GM21367 (cell line): ENCODE measurements at regions not wholly inside any gene's neighbourhood (a gene's known extent, or its start where the extent isn't known, plus 50 kb on each side); places are given as distances from the start of the nearest gene placed in this dataset.
"Not testable (repeated sequence)": the region's sequence is repeated elsewhere in the genome, so short reads cannot be mapped to it uniquely, and the experiment has no call there.

Experiments
- ATAC-seq: cut with Tn5 transposase; IDR thresholded peaks from one replicate; pipeline ENCODE4 v1.9.1; 2021; ENCODE audit not compliant: unreplicated experiment

DNA sequence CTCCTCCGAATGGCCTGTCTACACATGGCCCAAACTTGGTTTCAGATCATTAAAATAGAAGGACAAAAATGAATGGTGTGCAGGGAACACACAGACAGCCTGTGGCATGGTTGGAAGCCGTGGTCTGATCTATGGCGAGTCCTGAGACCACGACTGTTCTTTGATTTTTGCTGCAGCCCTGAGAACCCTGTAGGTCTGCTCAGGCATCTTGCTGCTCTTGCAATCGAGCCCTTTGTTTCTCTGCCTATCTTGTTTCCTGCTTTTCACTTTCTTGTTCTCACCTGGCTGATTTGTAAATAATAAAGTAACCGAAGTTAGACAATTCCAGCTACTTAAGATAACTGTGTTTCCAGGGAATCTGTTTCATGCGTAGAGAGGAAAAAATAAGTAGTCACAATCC is 54.1 kb upstream of the NBPF9 start:
- not testable (repeated sequence) for ATAC-seq

DNA sequence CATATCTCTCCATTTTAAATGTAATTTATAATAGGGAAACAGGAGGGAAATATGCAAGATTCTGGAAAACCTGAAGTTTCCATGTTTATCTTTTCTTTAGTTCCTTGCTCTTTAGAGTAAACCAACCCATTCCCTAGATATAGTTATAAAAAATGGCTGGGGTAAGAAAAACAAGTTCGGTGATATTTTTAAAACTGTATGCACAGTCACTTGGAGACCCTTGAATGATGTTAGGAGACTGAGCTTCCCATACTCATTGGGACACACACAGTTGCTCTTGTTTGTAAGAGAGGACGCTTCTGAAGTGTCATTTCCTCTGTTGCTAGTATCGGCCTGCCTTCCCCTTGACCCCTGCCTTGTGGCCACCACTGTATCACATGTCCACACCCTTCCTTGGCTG is 55.0 kb upstream of the NBPF9 start:
- not testable (repeated sequence) for ATAC-seq

DNA sequence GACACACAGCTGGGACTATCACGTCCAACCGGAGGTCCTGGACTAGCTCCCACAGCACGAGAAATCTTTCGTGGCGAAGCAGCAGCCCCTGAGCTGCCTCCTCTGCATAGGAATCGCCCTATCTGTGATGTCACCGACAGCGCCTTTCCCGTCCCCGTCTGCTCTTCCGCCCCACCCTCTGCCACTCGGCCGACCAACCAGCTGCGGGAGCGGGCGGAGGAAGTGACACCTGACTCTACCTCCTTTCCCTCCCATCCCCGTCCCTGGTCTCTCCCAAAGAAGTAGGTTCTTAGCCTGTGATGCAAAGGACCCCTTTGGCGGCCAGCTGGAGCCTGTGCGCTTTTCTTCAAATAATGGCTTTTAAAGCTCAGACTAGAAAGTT is 59.7 kb upstream of the NBPF9 start:
- ATAC-seq, result peak; percentile 85

DNA sequence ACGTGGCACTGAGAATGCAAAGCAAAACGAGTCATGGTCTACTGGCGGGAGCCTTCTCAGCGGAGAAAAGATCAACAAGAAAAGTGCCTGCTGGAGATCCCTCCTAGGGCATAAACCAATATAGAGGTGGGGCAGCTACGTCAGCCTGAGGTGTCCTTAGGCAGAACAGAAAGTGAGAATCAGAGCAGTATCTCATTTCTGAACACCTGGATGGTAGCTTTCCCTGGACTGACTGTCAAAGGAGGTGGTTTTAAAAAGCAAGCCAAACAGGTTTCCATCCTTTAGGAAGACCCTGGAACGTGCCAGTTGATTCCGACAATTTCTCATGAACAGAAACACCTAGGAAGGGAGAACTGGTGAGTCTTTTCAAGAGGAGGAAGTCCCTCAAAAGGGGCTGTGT is 71.4 kb upstream of the NBPF9 start:
- ATAC-seq, result not testable (repeated sequence)

DNA sequence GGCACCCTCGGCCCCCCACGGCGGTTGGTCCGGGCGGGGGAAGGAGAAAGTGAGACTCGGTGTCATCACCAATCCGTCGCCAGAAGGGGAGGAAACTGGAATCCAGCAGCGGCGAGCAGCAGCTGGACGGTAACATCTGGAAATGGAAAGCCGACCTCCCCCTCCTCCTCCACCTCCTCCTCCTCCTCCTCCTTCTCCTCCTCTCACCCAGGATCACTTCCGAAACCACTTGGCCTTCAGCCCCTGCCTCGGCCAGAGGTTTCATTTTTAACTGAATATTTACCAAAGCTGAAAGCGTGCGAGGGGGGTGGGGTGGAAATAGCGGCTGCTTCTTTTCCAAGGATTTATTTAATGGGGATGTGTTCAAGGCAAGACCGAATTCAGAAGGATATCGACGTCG is 72.5 kb upstream of the NBPF9 start:
- not testable (repeated sequence) for ATAC-seq

DNA sequence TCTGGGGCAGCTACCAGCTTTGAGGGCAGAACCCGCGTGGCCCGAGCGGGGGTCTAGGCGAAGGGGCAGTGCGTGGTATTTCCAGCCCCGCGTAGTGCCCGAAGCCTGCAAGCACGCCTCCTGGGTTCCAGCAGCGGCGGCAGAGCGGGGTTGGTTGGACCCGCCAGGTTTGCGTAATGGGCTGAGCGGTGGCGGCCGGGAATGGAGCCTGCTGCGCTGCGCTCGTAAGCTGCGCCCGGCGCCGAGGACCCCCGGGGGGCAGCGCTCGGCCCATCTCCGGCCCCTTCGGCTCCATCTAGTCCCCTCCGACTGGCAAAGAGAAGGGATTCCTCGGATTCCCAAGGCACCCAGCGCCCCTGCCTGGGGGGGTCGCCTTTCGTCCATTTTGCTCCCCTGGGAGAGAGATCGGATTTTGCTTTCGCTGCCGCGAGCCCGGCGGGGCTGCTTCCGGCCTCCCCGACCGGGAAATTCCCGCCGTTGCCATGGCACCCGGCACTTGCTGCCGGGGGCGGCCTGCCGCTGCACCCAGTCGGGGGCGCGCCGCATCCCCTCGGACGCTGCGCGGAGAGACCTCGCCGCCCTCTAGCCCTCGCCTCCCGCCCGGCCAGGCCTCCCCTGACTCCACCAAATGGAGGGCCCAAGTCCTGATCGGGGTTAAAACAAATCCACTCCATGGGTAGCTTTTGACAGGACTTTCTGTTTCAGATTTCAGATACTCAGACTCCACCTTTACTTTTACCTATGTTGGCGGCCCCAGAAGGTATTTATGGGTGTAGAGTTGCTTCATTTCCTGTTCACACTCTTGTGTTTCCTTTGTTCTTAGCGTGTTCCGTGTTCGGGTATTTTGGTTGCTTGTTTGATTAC is 73.3 kb upstream of the NBPF9 start:
- not testable (repeated sequence) for ATAC-seq

DNA sequence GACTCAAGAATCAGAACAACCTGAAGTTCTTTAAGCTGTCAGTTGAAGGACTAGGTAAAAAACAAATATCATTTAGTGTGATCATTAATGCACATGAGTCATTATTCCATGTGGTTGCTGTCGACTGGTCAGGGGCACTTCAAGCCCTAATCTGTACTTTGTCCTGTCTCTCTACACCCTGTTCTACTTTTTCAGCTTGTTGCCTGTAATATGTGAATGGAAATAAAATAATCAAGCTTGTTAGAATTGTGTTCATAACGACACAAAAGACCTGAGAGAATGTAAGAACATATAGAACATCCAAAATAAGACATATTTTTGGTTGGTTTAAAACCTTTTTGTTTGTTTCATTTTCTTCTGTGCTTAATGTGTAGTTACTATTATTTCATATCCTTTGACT is 87.4 kb upstream of the NBPF9 start:
- ATAC-seq, result not testable (repeated sequence)

DNA sequence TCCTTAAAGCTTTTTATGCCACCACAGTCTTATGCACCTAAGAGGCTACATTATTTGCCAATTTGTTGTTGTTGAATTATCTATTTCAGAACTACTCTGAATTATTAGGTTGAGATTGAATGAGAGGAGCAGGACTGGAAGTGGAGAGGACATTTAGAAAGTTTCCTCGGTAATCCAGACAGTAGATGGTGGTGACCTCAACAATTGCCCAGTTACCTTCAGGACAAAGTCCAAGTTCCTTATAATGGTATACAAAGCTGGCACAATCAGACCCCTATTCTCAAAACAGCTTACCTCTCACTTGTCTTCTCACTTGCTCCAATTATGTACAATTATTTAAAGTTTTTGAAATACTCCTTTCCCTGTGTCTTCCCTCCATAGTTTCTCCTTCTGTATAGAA is 93.3 kb upstream of the NBPF9 start:
- not testable (repeated sequence) for ATAC-seq

DNA sequence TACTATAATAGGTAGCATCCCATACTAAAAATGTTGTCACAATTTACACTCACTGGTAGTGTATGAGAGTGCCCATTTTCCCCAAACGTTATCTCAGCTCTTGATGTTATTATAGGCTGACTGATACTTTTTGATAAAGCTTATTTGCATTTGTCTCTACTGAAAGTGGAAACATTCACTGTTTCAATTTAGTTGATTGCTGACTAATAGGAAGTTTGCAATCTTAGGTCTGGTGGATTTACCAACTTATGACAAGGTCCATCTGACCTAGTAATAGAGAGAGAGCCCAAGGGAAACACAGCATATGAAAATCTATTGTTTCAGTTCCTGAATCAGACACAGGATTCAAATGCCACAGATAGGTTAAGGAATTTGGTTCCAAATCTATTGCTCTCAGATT is 97.2 kb upstream of the NBPF9 start:
- peak; percentile 66 for ATAC-seq

DNA sequence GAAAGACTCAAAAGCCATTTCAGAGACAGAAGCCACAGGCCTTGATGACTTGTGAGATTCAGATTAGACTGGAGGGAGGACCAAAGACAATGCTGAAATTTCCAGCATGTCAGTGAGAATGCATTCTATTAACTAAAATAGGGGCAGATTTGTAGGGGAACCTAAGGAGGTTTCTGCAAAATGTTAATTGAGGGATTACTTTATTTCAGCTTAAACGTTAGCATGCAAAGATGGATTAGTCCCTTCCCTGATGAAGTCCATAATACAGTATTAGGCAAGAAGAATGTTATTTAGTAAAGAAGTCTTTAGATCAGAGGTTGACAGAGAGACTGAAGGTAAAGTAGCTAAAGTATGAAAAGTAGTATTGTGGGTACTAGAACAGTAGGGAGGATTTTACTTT is 98.9 kb upstream of the NBPF9 start:
- not testable (repeated sequence) for ATAC-seq

DNA sequence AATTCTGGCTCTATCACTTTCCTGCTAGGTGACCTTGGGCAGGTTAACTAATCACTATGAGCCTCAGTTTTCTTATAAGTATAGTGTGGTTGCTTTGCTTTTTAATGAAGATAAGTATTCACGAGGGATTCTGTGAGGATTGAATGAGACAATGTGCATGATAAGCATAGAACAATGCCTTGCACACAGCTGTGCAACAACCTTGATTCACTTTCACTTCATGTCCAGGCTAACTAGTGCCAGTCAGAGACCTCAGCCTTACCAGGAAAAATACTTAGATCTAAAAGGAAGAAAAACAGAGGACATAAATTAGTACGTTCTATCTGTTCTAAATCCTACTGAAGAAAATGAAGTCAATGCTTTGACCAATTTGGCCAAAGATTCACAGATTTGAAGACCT is 101.0 kb upstream of the NBPF9 start:
- not testable (repeated sequence) for ATAC-seq

DNA sequence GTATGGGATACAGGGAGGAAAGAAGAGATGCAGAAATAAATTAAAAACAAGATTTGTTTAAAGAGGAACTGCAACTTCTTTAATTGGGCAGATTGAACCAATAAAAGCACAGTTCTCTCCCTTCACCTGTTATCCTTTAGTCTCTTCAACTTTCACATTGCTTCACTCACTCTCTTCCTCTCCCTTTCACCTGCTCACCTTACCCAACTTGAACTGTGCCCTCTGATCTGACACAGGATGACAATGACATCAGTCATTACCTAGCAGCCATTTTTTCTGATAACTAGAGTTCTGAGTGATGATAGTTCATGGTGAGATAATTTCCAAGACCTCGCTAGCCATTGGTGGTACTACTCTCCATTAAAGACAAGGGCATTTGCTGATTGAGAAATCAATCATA is 105.5 kb upstream of the NBPF9 start:
- ATAC-seq, result not testable (repeated sequence)

DNA sequence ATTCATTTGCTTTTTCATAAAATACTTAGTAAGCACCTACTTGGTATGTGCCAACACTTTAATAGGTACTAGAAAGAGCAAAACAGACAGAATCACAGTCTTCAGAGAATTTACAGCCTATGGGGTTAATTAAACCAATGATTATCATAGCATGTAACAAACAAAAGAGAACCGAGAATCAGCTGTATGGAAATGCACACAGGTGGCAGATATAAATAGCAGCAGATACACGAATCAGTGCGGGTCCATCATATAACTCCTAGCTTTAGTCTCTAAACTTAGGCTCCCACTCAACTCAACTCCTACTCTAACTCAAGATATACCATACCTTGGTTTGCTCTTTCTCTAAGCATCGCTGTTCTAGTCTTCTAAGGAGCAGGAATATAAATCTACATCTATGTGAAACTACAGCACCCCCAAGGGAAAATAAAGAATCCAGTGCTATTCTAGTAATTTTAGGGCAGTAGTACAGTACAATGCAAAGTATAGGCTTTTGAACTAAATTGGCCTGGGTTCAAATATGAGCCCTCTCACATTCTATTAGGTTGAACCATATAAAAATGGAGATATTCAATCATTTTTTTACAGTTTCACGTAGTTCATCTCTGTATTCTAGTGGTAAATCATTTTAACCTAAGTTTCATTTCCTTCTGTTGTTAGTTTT is 108.5 kb upstream of the NBPF9 start:
- ATAC-seq, result peak; percentile 86

DNA sequence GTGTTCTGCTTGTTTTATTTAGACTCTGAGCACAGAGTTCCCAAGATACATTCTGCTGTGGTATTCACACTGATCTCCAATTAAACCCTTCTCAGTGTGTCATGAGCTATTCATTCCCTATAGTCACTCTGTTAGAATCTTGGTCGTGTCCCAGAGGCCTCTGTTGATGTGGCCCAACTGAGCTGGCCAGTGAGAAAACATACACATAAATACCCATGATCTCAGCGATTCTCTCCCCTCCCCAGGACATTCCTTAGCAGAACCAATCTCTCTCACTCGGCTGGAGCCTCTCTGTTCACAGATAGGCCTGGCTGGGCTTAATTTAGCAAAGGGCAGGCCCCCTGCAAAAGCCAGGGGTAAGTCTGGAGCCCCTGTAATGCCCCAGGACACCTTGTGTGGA is 109.6 kb upstream of the NBPF9 start:
- not testable (repeated sequence) for ATAC-seq

DNA sequence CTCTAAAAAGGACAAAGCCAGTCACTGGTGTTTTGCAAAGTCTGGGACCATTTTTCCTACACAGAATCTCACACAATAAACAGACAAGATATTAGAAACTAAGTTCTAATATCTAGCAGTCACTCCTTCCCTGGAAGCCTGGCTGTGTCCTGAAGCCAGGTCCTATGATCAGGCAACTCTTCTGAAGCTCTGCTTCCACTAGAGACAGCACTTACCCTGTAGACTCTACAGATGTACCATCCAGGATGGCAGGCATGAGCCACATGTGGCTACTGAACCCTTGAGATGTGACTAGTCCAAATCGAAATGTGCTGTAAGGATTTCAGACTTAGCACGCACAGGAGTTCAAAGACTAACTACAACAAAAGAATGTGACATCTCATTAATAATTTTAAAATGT is 110.3 kb upstream of the NBPF9 start:
- not testable (repeated sequence) for ATAC-seq

DNA sequence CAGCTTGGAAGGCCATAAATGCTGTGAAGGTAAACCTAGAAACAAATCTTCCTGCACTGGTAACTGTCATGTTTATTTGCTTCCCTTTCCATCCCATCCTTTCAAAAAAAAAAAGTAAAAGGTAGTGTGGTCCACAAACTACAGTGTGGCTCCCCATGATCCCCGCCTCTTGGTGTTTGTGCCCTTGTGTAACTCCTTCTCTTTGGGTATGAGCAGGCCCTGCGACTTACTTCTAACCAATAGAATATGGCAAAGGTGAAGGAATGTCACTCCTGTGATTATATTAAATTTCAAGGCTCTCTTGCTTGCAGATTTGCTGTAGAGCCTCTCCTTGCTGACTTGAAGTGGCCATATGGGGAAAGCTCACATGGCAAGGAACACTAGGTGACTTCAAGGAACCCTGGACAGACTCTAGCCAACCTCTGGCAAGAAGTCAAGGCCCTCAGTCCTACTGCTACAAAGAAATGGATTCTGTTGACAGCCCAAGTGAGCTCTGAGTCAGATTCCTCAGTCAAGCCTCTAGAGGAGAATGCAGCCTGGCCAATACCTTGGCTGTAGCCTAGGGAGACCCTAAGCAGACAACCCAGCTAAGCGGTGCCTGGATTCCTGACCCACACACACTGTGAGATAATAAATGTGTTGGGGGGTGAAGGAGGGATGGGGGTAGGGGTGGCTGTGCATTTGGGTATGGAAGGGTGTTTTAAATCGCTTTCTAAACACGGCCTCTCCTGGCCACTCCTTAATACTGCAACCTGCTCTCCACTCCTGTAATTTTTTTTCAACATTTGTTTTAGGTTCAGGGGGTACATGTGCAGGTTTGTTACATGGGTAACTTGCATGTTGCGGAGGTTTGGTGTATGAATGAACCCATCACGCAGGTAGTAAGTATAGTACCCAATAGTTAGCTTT is 115.0 kb upstream of the NBPF9 start:
- not testable (repeated sequence) for ATAC-seq

DNA sequence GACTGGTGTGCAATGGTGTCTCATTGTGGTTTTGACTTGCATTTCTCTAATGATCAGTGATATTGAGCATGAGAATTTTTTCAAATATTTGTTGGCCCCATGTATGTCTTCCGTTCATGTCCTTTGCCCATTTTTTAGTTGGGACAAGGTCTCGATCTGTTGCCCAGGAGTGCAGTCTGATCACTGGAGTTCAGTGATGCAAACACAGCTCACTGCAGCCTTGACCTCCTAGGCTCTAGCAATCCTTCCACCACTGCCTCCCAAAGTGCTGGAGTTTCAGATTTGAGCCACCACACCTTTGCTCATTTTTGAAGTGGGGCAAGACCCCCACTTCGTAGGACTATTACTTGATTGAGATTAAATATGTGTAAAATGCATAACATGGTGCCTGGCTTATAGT is 116.2 kb upstream of the NBPF9 start:
- ATAC-seq, result not testable (repeated sequence)

DNA sequence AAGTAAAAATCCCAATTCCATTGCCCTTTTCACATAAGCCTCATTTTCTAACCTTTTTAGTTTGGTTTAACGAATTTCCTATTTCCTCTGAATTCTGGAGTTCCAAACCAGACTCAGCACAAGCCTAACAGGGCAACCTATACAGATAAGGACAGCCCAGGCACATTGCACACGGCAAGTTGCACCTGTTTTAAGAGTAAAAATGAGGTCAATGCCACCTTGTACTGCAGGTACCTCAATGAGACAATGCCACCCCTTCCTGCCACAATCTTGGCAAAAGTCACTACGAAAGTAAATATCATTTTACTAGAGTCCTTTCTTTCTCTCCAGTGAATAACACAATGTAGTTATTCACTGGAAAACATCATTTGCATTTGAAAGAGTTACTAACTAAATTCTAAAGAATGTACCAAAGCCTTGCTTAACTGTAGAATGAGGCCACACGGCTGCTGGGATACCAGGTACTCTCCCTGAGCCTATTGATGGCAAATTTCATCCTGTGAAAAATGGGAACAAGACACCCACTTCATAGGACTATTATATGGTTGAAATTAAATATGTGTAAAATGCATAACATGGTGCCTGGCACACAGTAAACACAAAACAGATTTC is 117.2 kb upstream of the NBPF9 start:
- not testable (repeated sequence) for ATAC-seq

DNA sequence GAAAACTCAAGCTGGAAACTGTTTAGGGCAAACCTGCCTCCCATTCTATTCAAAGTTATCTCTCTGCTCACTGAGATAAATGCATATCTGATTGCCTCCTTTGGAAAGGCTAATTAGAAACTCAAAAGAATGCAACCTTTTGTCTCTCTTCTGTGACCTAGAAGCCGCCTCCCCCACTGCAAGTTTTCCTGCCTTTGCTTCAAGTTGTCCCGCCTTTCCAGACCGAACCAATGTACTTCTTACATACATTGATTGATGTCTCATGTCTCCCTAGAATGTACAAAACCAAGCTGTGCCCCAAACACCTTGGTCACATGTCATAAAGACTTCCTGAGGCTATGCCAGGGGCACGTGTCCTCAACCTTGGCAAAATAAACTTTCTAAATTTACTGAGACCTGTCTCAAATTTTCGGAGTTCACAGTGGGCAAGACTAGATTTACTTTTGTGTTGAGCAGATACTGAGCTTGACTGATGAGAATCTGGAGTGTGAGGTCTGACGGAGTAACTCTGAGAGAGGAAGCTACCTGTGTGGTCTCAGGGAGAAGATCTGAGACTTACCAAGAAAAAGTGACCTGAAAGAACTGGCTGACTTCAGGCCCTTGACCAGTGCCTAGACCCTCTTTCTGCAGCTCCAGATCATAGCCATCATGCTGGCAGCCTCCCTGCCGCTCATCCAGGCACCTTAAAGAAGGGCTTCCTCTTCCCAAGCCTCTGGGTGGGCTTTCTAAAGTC is 124.7 kb upstream of the NBPF9 start:
- not testable (repeated sequence) for ATAC-seq
